HG03103 (cell line): ENCODE measurements at regions not wholly inside any gene's neighbourhood (a gene's known extent, or its start where the extent isn't known, plus 50 kb on each side); places are given as distances from the start of the nearest gene placed in this dataset.
"Not testable (repeated sequence)": the region's sequence is repeated elsewhere in the genome, so short reads cannot be mapped to it uniquely, and the experiment has no call there.

Source experiments
- ATAC-seq: cut with Tn5 transposase; IDR thresholded peaks from one replicate; pipeline ENCODE4 v1.9.1; 2021; ENCODE audit warnings: low read depth; ENCODE audit not compliant: unreplicated experiment

- no peak for ATAC-seq
Observed at GRCh38 chr4:10856271-10856782, 171.8 kb upstream of the CLNK start.

DNA sequence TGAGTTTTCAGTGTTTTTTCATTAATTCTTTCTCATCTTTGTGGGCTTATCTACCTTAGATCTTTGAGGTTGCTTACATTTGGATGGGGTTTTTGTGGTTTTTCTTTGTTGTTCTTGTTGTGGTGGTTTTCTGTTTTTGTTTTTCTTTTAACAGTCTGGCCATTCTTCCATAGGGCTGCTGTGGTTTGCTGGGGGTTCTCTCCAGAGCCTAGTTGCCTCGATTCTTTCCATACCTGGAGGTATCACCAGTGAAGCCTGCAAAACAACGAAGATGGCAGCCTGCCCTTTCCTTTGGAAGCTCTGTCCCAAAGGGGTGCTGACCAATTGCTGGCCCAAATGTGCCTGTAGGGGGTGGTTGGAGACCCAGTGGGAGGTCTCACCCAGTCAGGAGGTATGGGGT is 168.6 kb upstream of the CLNK start:
- no peak for ATAC-seq

GRCh38 chr4:10841697-10842096 is 157.1 kb upstream of the CLNK start:
- ATAC-seq: no peak

DNA sequence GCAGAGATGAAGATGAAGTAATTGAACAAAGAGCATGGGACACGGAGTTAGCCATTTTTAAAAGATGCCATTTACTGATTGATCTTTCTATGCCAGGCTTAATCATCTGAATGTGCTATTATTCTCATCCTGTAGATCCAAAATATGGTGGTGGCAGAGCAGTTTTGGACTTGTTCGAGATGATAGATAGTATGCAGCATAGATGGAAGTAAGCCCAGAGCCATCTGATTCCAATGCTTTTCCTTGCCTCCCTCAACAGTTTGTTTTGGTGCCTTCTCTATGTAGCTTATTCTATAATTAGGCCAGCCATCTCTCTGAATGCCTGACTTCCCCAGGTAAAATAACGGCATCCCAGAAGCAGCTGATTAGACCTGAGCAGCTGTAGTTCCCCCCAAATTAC is 152.6 kb upstream of the CLNK start:
- ATAC-seq: no peak

DNA sequence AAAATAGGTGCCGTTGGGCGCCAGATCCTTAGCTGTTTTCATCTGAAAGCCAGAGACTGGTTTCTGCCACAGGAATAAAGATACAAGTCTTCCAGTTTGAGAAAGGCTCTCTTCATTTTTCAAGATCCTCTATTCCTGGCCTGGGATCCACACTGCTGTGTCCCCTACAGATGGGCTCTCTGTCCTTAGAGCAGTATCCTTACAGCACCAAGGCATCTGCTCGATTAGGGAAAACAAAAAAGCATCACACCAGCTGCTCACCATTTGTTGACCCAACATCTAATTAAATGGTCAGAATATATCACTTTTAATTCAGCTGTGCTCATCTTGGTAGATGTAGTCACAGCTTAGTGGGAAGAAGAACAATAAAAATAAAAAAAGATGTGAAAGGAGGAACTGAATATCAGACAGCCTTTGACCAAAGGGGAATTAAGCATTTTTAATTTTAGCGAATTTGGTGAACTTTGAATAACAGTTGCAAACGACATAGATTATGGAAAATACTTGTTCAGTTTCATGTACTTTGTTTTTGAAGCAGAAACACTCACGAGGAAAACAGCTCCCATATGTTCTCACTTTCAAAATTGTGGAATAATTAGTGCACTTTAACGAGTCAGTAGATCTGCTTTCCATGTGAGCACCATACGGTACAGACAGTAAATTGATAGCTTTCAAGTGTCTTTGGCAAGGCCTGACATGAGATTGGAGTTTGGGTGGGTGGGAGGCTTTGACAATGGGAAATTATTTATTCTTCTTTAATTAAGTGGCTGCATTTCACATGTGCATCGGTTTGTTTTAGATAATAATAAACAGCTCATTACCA is 148.4 kb upstream of the CLNK start:
- ATAC-seq: no peak

- no peak for ATAC-seq
Observed at GRCh38 chr4:10831727-10832408, 147.3 kb upstream of the CLNK start.

GRCh38 chr4:10828918-10829538 is 144.5 kb upstream of the CLNK start:
- not testable (repeated sequence) for ATAC-seq

GRCh38 chr4:10821826-10822225 is 137.3 kb upstream of the CLNK start:
- ATAC-seq: no peak

DNA sequence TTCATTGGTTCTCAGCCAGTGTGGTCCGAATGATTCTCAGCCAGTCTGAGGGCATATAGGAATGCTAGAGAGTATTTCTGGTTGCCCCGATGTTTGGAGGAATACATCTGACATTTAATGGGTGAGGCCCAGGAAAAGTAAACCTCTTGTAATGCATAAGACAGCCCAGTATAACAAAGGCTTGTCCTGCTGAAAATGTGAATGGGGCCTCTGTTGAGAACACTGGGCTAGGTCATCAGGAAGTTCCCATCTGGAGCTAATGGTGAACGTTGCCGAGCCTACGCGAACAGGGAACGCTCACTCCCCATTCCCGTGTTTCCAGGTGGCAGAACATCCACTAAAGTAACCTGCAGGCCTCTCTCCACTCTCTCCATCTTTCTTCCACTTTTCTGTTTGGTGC is 132.0 kb upstream of the CLNK start:
- no peak for ATAC-seq

GRCh38 chr4:10811991-10812390 is 127.4 kb upstream of the CLNK start:
- ATAC-seq: no peak

- no peak for ATAC-seq
Observed at GRCh38 chr4:10810411-10810810, 125.8 kb upstream of the CLNK start.

DNA sequence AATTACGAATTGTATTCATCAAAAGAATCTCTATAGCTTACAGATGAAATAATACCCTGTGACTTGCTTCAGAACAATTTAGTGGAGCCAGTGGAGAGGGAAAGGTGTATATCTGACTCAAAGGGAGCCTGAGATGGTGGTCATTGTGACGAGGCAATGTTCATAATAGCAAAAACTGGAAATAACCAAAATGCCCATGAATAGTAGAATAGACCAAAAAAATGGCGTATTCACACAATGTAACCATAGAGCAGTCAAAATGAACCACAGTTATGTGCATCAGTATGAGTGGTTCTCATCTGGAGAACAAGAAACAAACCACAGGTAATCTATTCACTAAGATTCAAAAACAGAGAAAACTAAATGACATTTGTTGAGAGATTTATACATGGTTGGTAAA is 125.3 kb upstream of the CLNK start:
- ATAC-seq: no peak

DNA sequence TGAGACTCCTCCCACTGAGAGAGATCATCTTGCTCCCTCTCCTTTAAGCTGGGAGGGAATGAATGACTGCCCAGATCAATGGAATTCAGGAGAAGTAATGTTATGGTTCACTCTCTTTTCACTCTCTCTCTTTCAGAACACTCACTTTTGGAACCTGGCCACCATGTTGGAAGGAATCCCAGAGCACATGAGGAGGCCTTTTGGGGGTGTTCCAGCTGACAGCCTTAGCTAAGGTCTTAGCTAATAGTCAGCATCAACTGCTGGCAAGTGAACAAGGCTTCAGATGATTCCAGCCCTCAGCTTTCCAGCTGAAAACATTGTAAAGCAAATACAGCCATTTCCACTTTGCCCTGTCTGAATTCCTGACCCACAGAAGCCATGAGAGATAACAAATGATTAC is 124.0 kb upstream of the CLNK start:
- no peak for ATAC-seq

- ATAC-seq: no peak
Observed at GRCh38 chr4:10806953-10807645, 122.5 kb upstream of the CLNK start.

GRCh38 chr4:10803713-10804343 is 119.3 kb upstream of the CLNK start:
- no peak for ATAC-seq

GRCh38 chr4:10787365-10787764 is 102.8 kb upstream of the CLNK start:
- no peak for ATAC-seq

DNA sequence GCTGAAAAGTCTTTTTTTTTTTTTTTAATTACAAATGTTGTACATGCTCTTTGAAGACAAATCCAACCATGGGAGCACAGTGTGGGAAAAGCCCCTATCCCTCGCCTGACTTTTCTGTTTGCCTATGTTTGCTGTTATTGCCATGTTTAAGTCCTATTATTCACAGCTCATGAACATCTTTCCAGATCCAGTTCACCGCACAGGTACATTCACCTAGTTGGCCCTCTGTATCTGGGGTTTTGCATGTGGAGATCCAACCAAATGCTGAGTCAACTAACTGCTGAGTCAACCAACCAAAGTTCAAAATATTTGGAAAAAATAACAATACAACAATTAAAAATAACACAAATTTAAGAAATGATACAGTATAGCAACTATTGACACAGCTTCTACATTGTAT is 100.1 kb upstream of the CLNK start:
- no peak for ATAC-seq

GRCh38 chr4:10783351-10783750 is 98.8 kb upstream of the CLNK start:
- ATAC-seq: no peak

DNA sequence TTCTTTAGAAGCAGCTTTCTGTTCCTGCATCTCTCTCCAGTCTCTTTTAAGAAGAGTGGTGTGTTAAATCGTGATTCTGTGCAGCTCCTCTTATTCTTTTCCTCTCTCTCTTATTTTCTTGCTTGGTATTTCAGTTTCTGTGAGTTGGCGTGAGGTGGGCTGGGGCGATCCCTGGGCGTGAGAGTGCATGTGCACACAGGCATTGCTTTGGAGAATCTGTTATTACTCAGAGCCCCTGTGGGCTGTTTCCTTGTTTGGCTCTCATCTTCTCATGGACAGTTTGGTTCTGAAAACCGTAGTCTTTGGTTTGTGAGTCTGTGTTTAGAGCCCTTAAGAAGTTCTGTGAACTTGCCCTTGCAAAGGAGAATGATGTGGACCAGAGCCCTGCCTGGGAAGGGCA is 97.2 kb upstream of the CLNK start:
- no peak for ATAC-seq

DNA sequence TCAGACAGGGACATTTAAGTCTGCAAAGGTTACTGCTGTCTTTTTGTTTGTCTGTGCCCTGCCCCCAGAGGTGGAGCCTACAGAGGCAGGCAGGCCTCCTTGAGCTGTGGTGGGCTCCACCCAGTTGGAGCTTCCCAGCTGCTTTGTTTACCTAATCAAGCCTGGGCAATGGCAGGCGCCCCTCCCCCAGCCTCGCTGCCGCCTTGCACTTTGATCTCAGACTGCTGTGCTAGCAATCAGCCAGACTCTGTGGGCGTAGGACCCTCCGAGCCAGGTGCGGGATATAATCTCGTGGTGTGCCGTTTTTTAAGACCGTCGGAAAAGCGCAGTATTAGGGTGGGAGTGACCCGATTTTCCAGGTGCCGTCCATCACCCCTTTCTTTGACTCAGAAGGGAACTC is 96.2 kb upstream of the CLNK start:
- not testable (repeated sequence) for ATAC-seq
